ENCODE measurements at regions not wholly inside any gene's neighbourhood (a gene's known extent, or its start where the extent isn't known, plus 50 kb on each side); places are given as distances from the start of the nearest gene placed in this dataset.

- DNase-seq = no peak
Observed at GRCh38 chr1:88186911-88187310, 497.2 kb upstream of the PKN2 start.

DNA sequence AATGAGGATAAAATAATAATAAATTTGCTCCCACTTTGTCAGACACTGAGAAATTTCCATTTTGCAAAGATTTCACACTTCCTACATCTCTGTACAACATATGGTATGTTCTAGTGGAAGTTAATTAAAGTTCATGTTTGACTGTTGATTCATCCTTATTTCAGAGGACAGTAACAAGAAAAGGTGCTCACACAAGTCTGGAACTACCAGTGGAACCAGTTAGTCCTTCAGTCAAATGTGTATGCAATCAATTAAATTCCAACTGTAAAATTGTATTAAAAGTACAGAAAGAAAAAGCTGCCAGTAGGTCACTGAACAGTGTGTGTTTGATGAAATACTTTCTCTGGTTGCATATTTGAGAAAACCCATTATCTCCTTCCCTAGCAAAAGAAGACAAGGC, 496.0 kb upstream of the PKN2 start:
- DNase-seq = no peak

- no peak for DNase-seq
Observed at GRCh38 chr1:88189525-88189924, 494.5 kb upstream of the PKN2 start.

DNA sequence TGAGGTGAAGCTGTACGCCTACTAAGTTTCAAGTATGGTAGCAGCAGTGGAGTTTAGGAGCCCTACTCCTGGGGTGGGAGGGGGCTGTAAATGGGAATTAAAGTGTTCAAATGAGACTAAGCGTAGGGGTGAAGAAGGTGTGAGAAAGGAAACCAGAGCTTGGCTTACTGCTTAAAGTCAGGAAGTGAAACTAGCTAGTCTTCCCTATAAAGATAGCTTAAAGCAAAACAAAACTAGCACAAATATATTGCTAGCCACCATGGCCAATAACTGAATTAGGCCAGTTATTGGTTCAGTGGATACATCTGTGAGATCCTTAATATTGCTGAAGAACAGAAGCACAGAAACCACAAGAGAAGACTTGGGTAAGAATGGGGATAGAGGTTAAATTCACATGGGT, 492.2 kb upstream of the PKN2 start:
- DNase-seq = no peak

- DNase-seq = no peak
Observed at GRCh38 chr1:88194542-88194941, 489.5 kb upstream of the PKN2 start.

DNA sequence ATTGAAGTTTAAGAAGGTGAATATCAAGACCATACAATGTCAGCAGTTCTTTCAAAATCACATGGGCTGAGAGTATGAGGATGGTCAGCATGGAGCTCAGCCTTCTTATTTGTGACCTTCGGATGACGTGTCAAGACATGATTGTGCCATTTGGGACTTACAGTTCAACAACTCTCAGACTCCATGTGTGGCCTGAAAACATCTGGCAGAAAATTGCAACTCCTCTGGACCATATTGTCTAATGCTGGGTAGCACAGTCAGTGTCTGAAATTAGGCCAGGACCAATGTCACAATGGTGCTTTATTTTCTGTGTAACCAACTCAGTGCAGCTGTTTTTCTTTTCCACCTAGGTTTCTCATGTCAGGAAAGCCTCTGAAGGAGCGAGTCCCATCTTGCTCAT, 483.5 kb upstream of the PKN2 start:
- no peak for DNase-seq

DNA sequence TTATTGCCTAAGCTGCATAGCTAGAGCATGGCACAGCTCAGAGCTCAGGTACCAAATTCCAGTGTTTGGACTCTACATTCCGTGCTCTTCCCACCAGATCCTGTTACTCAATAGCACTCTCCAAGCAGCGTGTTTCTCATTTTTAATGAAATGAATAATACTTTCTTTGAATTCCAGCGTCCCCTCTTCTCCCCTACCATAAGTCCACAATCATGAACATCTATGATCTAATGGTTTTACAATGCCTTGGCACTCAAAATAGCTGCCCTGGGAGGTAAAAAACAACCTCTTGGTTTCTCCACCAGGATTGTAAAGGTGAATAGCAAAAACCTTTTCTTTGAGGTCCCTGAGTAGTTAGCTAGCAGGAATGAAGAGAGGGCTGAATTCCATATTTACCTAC, 480.0 kb upstream of the PKN2 start:
- no peak for DNase-seq

GRCh38 chr1:88204612-88205167, 479.4 kb upstream of the PKN2 start:
- DNase-seq = no peak

- no peak for DNase-seq
Observed at GRCh38 chr1:88208389-88208788, 475.7 kb upstream of the PKN2 start.

- DNase-seq = no peak
Observed at GRCh38 chr1:88210103-88210787, 473.8 kb upstream of the PKN2 start.

DNA sequence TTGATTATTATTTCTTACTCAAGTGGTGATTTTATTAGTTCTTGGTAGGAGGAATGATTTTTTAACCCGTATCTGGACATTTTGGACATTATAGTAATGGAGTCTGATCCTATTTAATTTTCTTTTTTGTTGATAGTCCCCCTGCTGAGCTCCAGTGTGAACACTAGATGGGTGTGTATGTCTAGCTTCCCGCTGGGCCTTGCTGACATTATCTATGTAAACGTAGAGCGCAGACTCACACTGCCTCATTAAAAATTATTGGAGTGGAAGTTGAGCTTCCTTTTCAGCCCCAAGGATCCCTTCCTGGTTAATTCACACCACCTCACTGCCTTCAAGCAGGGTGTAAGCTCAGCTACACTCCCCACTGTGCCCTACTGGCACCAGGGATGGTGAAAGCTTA, 467.6 kb upstream of the PKN2 start:
- DNase-seq = no peak

DNA sequence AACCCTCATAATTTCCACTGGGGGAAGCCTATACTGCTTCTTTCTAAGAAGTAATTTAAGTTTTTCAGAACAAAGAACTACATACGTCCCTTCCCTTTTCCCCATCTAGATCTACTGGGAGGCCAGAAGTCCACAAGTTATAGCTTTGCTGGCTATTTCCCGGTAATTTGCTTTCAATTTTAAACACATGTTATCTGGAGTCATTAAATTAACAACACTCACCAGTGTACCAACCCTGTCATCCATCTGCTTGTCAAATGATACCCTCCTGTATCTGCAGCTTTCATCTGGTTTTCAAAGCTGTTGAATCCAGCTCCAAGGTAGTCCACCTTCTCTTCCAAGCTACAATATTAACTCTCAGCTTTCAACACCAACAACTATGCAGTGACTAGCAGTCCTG, 466.7 kb upstream of the PKN2 start:
- DNase-seq = no peak

- no peak for DNase-seq
Observed at GRCh38 chr1:88219521-88219920, 464.6 kb upstream of the PKN2 start.

DNA sequence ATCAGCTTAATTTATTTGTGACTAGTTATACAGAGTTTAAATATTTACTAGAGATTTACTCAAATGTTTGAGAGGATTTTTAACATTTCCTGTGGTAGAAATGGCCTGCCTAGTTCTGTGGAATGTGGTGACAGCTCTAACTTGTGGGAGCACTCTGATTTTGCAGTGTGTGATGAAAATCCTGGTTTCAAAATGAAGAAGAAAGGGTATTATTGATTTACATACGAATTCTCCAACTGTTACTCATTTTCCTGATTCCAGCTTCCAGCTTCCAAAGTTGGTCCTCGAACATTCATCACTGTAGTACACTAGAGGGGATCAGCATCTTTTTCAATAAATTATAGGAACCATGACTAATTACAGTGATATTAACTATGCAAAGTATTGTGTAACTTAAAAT, 462.7 kb upstream of the PKN2 start:
- DNase-seq = no peak

DNA sequence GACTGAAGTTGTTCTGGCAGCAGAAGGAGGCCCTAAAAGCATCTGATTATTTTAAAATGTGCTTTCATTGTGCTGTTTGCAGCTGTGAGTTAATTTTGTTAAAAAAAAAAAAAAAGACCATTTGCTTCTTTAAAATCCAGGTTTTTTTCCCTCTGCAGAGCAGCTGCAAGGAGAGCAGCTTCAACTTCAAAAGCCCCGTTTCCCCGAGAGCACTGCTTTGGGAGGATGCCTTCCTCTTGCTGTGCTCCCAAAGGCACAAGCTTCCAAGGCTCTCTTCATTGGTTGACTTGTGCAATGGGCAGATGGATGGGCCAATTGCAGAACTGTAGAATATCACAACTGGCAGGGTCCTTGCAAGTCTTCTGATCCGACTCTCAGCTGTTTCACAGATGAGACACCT, 459.2 kb upstream of the PKN2 start:
- no peak for DNase-seq

DNA sequence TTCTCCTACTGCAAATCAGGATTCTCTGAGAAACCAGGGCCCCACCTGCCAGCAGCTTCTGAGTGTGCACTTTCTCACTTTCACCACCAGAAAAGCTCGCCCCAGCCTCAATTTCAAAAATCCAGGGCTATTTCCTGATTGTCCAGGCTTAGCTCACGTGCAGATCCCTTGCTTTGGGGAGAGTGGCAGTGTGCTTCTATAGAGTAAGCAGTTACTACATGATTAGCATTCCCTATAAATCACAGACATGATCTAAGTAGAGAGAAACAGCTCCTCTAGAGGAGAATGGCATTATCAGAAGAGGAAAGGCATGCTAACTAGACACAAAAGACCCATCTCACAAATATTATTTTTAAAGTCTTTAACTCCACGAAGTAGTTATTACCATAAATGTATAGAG, 456.0 kb upstream of the PKN2 start:
- DNase-seq = no peak

- DNase-seq = no peak
Observed at GRCh38 chr1:88230126-88230525, 453.9 kb upstream of the PKN2 start.

DNA sequence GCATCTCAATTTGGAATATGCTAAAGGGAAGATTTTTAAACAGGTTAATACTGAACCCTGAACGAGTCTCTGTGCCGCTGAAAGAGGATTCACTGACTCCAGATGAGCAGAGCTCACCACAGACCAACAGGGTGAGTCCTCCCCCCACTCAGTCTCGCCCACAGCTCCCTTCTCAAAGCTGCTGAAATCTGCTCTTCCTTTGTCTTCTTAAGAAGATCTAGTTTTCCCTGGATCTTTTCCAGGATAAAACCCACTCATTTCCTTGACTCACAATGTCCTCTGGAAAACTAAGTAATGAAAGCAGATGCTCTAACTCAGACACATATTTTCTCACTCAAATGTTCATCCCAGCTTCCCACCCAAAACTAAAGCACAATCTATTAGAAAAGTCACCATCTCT, 447.0 kb upstream of the PKN2 start:
- DNase-seq = no peak

DNA sequence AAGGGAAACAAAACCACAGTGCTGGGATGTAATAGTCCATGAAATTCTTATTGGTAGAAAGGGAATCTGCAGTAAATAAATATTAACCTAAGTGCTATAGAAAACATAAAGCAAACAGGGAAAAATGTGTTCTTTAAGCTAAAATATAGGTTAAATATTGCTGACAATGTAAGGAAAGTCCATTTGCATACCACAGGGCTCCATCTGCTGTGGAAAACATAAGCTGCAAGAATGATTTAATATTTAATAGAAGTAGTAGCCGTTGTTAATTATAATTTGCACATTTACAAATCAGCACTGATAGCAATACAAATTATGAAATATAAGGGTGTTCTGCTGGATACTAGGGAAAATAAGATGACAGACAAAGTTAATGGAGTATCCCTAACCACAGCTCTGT, 444.9 kb upstream of the PKN2 start:
- DNase-seq = no peak

DNA sequence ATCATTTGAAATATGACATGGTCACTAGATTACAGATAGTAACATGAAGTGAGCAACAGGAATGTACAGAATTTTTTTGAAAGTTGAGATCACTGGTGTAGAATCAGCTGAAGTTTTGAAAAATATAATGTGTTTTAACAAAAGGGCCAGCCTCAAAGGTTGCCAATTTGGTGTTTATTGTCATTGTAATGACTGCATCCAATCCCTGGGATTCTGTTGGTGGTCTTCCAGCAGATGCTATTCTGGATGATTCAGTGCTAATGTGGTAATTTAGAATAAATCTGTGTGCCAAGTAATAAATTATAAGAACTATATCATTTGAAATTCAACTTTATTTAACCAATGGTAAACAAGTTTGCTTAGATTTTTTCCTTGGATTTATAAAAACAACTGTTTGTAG, 436.4 kb upstream of the PKN2 start:
- DNase-seq = no peak

GRCh38 chr1:88250915-88251314, 433.2 kb upstream of the PKN2 start:
- no peak for DNase-seq

DNA sequence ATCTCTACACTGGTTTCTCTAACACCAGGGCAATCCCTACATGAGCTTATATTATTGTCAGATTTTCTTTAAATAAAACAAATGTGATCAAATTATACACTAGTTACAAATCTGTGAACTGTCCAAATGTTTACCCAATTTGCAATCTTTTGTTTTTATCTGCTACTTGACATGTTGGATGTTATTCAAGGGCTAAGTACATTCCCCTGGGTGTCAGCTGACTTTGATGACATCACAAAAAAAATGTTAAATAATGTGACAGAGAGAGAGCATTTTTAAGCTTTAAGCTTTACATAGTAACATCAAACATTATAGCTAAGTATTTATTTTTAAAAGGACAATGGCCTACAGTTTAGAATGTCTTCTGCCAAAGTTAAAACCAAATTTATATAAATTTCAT, 431.3 kb upstream of the PKN2 start:
- no peak for DNase-seq

- DNase-seq = no peak
Observed at GRCh38 chr1:88265606-88266005, 418.5 kb upstream of the PKN2 start.

DNA sequence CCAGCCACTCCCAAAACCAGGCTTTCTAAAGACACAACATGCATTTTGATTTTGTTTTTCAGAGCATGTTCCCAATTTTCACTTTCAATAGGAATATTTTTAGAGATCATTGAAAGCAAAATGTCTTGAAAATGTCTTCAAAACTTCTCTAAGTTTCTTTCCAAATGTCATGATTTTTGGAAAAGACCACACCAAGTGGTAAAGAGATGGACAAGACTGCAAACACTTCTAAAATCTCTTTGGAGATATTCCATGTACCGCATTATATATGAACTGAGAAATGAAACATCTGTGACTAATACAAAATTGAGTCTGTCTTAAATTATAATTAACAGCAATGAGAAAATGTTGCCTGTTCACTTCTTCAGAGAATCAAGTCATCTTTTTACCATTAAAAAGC, 418.0 kb upstream of the PKN2 start:
- no peak for DNase-seq

DNA sequence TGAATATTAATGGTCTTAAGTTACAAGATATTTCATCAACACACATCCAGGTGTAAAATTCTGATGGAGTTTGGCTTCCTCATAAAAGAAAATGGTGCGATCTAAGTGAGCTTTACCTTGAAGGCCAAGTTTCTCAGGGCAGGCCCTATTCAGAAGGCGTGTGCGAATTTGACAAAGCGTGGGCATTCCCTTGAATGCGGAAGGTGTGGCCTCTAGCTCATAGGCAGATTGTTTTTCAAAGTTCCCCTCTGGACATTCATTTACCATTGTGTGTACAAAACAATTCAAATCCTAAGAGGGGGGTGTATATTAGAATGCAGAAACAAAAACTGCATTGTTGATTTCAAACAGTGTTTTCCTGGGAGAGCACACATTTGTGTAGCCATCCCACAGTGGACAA, 411.9 kb upstream of the PKN2 start:
- DNase-seq = no peak
